ENCODE measurements at regions not wholly inside any gene's neighbourhood (a gene's known extent, or its start where the extent isn't known, plus 50 kb on each side); places are given as distances from the start of the nearest gene placed in this dataset.

- H3K4me1 ChIP-seq (ENCODE audit: control insufficient read depth, insufficient read depth, low read length) = no peaks in the 10 kb centered on the region
- H3K9me3 ChIP-seq (ENCODE audit: control insufficient read depth, insufficient read depth, low read depth, low read length) = no peaks in the 10 kb centered on the region
- no peaks in the 10 kb centered on the region for H3K36me3 ChIP-seq (ENCODE audit: control insufficient read depth in 2 of 2, insufficient read depth in 1 of 2, low read length in 2 of 2)
- ChIA-PET CTCF (no interaction called here), POLR2A (no interaction called here)
- H3K27ac ChIP-seq (ENCODE audit: extremely low read depth, low read depth, low read length) = no peak overlapping the region
- TF ChIP-seq ZNF2 (tag by site-specific recombination; IDR thresholded peaks at IDR 0.05) (no peak), ZNF558 (tag by site-specific recombination; IDR thresholded peaks at IDR 0.05) (no peak), ZBTB1 (tag by site-specific recombination; IDR thresholded peaks at IDR 0.05) (no peak), HOXD13 (CRISPR knock-in tag; IDR thresholded peaks at IDR 0.05; ENCODE audit: borderline replicate concordance) (no peak), ZNF354C (tag by site-specific recombination; IDR thresholded peaks at IDR 0.05; ENCODE audit: borderline replicate concordance, low read depth) (no peak), SP7 (tag by site-specific recombination; IDR thresholded peaks at IDR 0.05) (no peak), OSR2 (tag by site-specific recombination; IDR thresholded peaks at IDR 0.05) (no peak), ZNF518A (tag by site-specific recombination; conservative IDR thresholded peaks at IDR 0.05; ENCODE audit: low read depth) (no peak), BCL11A (tag by site-specific recombination; IDR thresholded peaks at IDR 0.05; ENCODE audit: low read depth) (no peak), PBX3 (CRISPR knock-in tag; IDR thresholded peaks at IDR 0.05) (no peak), ZNF596 (tag by site-specific recombination; IDR thresholded peaks at IDR 0.05) (no peak), ZBTB8A (tag by site-specific recombination; IDR thresholded peaks at IDR 0.05) (no peak), ZNF560 (tag by site-specific recombination; IDR thresholded peaks at IDR 0.05; ENCODE audit: borderline replicate concordance) (no peak), GLIS1 (tag by site-specific recombination; IDR thresholded peaks at IDR 0.05) (no peak)
- no peak overlapping the region for H3K4me3 ChIP-seq (ENCODE audit: low read depth, low read length)
Observed at GRCh38 chr16:17023606-17024005, 447.2 kb downstream of the XYLT1 start.

GRCh38 chr16:17024514-17024913 is 446.2 kb downstream of the XYLT1 start:
- H3K4me1 ChIP-seq (ENCODE audit: control insufficient read depth, insufficient read depth, low read length) = no peaks in the 10 kb centered on the region
- TF ChIP-seq ZNF157 (tag by site-specific recombination; IDR thresholded peaks at IDR 0.05) (no peak), PATZ1 (tag by site-specific recombination; IDR thresholded peaks at IDR 0.05) (no peak), ZNF580 (tag by site-specific recombination; IDR thresholded peaks at IDR 0.05) (no peak), ZBTB20 (tag by site-specific recombination; IDR thresholded peaks at IDR 0.05) (no peak), ZNF214 (tag by site-specific recombination; IDR thresholded peaks at IDR 0.05; ENCODE audit: borderline replicate concordance) (no peak), ZBTB10 (tag by site-specific recombination; IDR thresholded peaks at IDR 0.05) (no peak), ZFHX2 (tag by site-specific recombination; conservative IDR thresholded peaks at IDR 0.05) (no peak), AEBP2 (tag by site-specific recombination; IDR thresholded peaks at IDR 0.05; ENCODE audit: borderline replicate concordance) (no peak), ZNF391 (tag by site-specific recombination; IDR thresholded peaks at IDR 0.05; ENCODE audit: borderline replicate concordance, low read depth) (no peak)
- CTCF ChIA-PET = no interaction called here
- H3K4me3 ChIP-seq (ENCODE audit: low read depth, low read length) = no peak overlapping the region
- no peaks in the 10 kb centered on the region for H3K36me3 ChIP-seq (ENCODE audit: control insufficient read depth in 2 of 2, insufficient read depth in 1 of 2, low read length in 2 of 2)
- no peak overlapping the region for H3K27ac ChIP-seq (ENCODE audit: extremely low read depth, low read depth, low read length)
- H3K9me3 ChIP-seq (ENCODE audit: control insufficient read depth, insufficient read depth, low read depth, low read length) = no peaks in the 10 kb centered on the region
- POLR2A ChIA-PET = no interaction called here

All from HEK293 (cell line).